ENCODE measurements at regions not wholly inside any gene's neighbourhood (a gene's known extent, or its start where the extent isn't known, plus 50 kb on each side); places are given as distances from the start of the nearest gene placed in this dataset.

GRCh38 chr3:64354221-64354620 lies 129.0 kb upstream of the PRICKLE2 start:
- Histone ChIP-seq H3K9me2 (ENCODE audit: insufficient read depth) (no peaks in the 10 kb centered on the region), H3K79me2 (ENCODE audit: insufficient read depth) (no peaks in the 10 kb centered on the region), H4K20me1 (ENCODE audit: insufficient read depth) (no peaks in the 10 kb centered on the region), H3K4me3 (no peak overlapping the region), H3K9ac (no peak overlapping the region), H3K4me1 (ENCODE audit: insufficient read depth) (peaks cover 41% of the 10 kb centered on the region), H3K27me3 (replicated peaks; ENCODE audit: insufficient read depth) (no peaks in the 10 kb centered on the region), H3K27ac (no peak overlapping the region), H3F3A (ENCODE audit: insufficient read depth) (peaks cover 27% of the 10 kb centered on the region), H3K36me3 (ENCODE audit: low read depth) (no peaks in the 10 kb centered on the region), H3K4me2 (ENCODE audit: unreplicated experiment) (no peak overlapping the region), H3K9me3 (ENCODE audit: low read depth) (no peaks in the 10 kb centered on the region), H2AFZ (no peak overlapping the region)
- TF ChIP-seq EZH2phosphoT487 (IDR thresholded peaks at IDR 0.05; ENCODE audit: insufficient read depth, low read depth) (no peak), EZH2 (IDR thresholded peaks at IDR 0.05; ENCODE audit: insufficient read depth, poor library complexity, severe bottlenecking) (no peak)
- no peak for DNase-seq
- in situ Hi-C loops (cut with MboI): no loop called here
- WGBS, 2 experiments (ENCODE audit: low coverage in 1 of 2, low lambda C conversion rate in 2 of 2, missing lambda C conversion rate in 2 of 2): 84 to 89% methylated on average over 5 of the region's 5 CpGs

DNA sequence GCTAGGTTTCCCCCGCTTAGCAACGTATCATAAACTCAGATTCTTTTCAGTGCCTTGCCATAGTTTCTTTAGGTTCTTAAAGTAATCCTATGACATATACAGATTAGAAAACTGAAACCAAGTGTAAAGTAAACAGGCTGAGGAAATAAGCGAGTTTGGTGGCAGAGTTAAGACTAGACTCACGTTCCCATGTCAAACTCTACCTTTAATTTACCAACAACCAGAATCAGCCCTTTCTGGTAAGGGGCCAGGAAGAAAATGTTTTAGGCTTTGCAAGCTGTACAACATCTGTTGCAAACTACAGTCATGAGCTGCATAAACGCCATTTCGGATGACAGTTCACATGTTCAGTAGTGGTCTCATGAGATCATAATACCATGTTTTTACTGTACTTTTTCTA lies 128.0 kb upstream of the PRICKLE2 start:
- no peaks in the 10 kb centered on the region for H3K9me2 ChIP-seq (ENCODE audit: insufficient read depth)
- no peaks in the 10 kb centered on the region for H3K9me3 ChIP-seq (ENCODE audit: low read depth)
- no peaks in the 10 kb centered on the region for H3K36me3 ChIP-seq (ENCODE audit: low read depth)
- H3K4me3 ChIP-seq: peak overlapping the region; percentile 24
- H3K4me2 ChIP-seq (ENCODE audit: unreplicated experiment): peak overlapping the region; percentile 78
- peak; percentile 51 for DNase-seq
- H3K9ac ChIP-seq: peak overlapping the region; percentile 65
- in situ Hi-C loops (cut with MboI): no loop called here
- H3K4me1 ChIP-seq (ENCODE audit: insufficient read depth): peaks cover 41% of the 10 kb centered on the region
- WGBS, 2 experiments (ENCODE audit: low coverage in 1 of 2, low lambda C conversion rate in 2 of 2, missing lambda C conversion rate in 2 of 2): 31% methylated on average over 6 of the region's 6 CpGs
- no peaks in the 10 kb centered on the region for H4K20me1 ChIP-seq (ENCODE audit: insufficient read depth)
- H3K27me3 ChIP-seq (replicated peaks; ENCODE audit: insufficient read depth): no peaks in the 10 kb centered on the region
- peaks cover 27% of the 10 kb centered on the region for H3F3A ChIP-seq (ENCODE audit: insufficient read depth)
- no peaks in the 10 kb centered on the region for H3K79me2 ChIP-seq (ENCODE audit: insufficient read depth)
- no peak for TF ChIP-seq EZH2 (IDR thresholded peaks at IDR 0.05; ENCODE audit: insufficient read depth, poor library complexity, severe bottlenecking)
- no peak for TF ChIP-seq EZH2phosphoT487 (IDR thresholded peaks at IDR 0.05; ENCODE audit: insufficient read depth, low read depth)
- H2AFZ ChIP-seq: peak overlapping the region; percentile 74
- H3K27ac ChIP-seq: peak overlapping the region; percentile 87

DNA sequence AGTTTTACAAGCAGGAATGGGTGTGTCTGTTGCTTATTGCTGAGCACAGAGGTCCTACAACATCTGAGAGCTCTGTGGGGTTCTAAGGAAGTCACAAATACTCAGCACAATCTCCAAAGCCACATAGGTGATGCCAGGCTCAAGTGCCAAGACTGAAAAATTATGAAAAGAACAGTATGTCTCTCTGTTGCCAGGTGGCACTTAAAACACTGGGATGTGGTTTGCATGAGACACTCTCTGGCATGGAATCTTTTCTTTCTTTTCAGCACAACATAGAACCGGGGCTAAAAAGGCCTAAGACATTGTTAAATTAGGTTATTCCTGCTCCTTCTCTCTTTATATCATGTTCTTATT lies 127.3 kb upstream of the PRICKLE2 start:
- Histone ChIP-seq H3K9me2 (ENCODE audit: insufficient read depth) (no peaks in the 10 kb centered on the region), H3K4me3 (peak overlapping the region; percentile 24), H3F3A (ENCODE audit: insufficient read depth) (peaks cover 27% of the 10 kb centered on the region), H3K9me3 (ENCODE audit: low read depth) (no peaks in the 10 kb centered on the region), H3K27me3 (replicated peaks; ENCODE audit: insufficient read depth) (no peaks in the 10 kb centered on the region), H3K79me2 (ENCODE audit: insufficient read depth) (no peaks in the 10 kb centered on the region), H3K9ac (peak overlapping the region; percentile 65), H3K27ac (peak overlapping the region; percentile 87), H3K36me3 (ENCODE audit: low read depth) (no peaks in the 10 kb centered on the region), H3K4me2 (ENCODE audit: unreplicated experiment) (peak overlapping the region; percentile 78), H4K20me1 (ENCODE audit: insufficient read depth) (no peaks in the 10 kb centered on the region), H3K4me1 (ENCODE audit: insufficient read depth) (peaks cover 41% of the 10 kb centered on the region), H2AFZ (peak overlapping the region; percentile 74)
- no peak for TF ChIP-seq EZH2phosphoT487 (IDR thresholded peaks at IDR 0.05; ENCODE audit: insufficient read depth, low read depth)
- TF ChIP-seq EZH2 (IDR thresholded peaks at IDR 0.05; ENCODE audit: insufficient read depth, poor library complexity, severe bottlenecking): no peak
- WGBS, 2 experiments (ENCODE audit: low coverage in 1 of 2, low lambda C conversion rate in 2 of 2, missing lambda C conversion rate in 2 of 2): 3 to 10% methylated on average over 1 of the region's 1 CpG
- in situ Hi-C loops (cut with MboI): no loop called here
- DNase-seq: peak; percentile 69

DNA sequence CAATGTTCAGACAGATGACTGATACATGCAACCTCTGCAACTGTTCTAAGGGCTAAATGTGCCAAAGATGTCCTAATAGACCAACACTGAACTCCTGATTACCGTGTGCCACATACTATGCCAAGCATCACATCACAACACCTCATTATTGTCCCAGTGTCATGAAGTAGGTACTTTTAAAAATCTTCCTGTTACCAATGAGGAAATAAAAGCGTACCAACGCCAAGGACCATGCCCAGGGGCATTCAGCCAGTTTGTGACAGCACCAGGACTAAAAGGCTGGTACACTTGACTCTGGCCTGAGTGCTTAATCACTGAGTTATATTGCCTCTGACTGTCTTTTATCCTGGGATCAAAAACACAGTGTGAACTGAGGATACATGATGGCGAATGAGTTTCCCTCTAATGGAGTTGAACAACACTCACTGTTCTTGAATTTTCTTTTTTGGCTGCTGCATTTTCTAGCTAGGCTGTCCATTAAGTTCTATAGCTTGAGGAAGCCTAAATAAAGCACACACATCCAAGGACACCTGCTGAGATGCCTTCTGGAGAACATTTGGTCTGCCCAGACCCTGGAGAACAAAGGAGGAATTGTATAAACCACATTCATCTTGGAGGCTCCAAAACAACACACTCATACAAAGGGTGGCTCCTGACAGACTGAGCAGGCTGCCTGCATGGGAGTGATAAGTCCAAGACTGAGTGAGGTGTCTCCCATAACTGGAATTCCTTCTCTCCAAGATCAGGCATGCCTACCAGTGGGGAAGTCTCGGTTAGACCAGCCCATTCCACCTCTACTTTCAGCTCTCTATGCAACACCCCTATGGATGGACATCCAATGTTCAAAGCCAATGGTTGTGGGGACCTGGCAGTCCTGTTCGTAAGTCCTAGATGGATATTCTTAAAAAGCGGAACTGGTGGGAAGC lies 126.7 kb upstream of the PRICKLE2 start:
- H3F3A ChIP-seq (ENCODE audit: insufficient read depth): peaks cover 27% of the 10 kb centered on the region
- no peaks in the 10 kb centered on the region for H4K20me1 ChIP-seq (ENCODE audit: insufficient read depth)
- H3K9me3 ChIP-seq (ENCODE audit: low read depth): no peaks in the 10 kb centered on the region
- peaks cover 41% of the 10 kb centered on the region for H3K4me1 ChIP-seq (ENCODE audit: insufficient read depth)
- in situ Hi-C loops (cut with MboI): no loop called here
- peak overlapping the region; percentile 65 for H3K9ac ChIP-seq
- peak overlapping the region; percentile 74 for H2AFZ ChIP-seq
- DNase-seq: peak; percentile 76
- H3K27me3 ChIP-seq (replicated peaks; ENCODE audit: insufficient read depth): no peaks in the 10 kb centered on the region
- H3K4me3 ChIP-seq: peak overlapping the region; percentile 32
- WGBS, 2 experiments (ENCODE audit: low coverage in 1 of 2, low lambda C conversion rate in 2 of 2, missing lambda C conversion rate in 2 of 2): 47 to 55% methylated on average over 7 of the region's 7 CpGs
- peak overlapping the region; percentile 78 for H3K4me2 ChIP-seq (ENCODE audit: unreplicated experiment)
- H3K9me2 ChIP-seq (ENCODE audit: insufficient read depth): no peaks in the 10 kb centered on the region
- H3K36me3 ChIP-seq (ENCODE audit: low read depth): no peaks in the 10 kb centered on the region
- no peaks in the 10 kb centered on the region for H3K79me2 ChIP-seq (ENCODE audit: insufficient read depth)
- H3K27ac ChIP-seq: peak overlapping the region; percentile 87
- no peak for TF ChIP-seq EZH2phosphoT487 (IDR thresholded peaks at IDR 0.05; ENCODE audit: insufficient read depth, low read depth)
- TF ChIP-seq EZH2 (IDR thresholded peaks at IDR 0.05; ENCODE audit: insufficient read depth, poor library complexity, severe bottlenecking): no peak

All from GM23248 (cell line).